Thoracic aorta (tissue), 2 donors: ENCODE measurements at regions not wholly inside any gene's neighbourhood (a gene's known extent, or its start where the extent isn't known, plus 50 kb on each side); places are given as distances from the start of the nearest gene placed in this dataset.

Experiments
- ATAC-seq: fragments of 150-250 bp; one replicate; pipeline ENCODE4 v1.8.0; 2017; ENCODE audit warnings: low read depth; ENCODE audit not compliant: insufficient number of reproducible peaks, low FRiP score
- DNase-seq: peaks from one replicate; pipeline ENCODE4 v3.0.0-alpha.2; 2020; ENCODE audit warnings: low spot score
- H3K27ac ChIP-seq, 2 donors: fragments of 200-600 bp; sonication (generic); 1 replicate in 1 of 2; 2 replicates in 1 of 2; pipeline ENCODE4 v1.5.1; 2016; ENCODE audit warnings: mild to moderate bottlenecking in 2 of 2, moderate library complexity in 2 of 2
- H3K27me3 ChIP-seq: fragments of 200-600 bp; sonication (generic); replicated peaks from 2 replicates; pipeline ENCODE4 v1.6.0; 2016; ENCODE audit warnings: mild to moderate bottlenecking; ENCODE audit not compliant: insufficient read depth
- H3K36me3 ChIP-seq: fragments of 200-600 bp; sonication (generic); one replicate; pipeline ENCODE4 v1.5.1; 2016
- H3K4me1 ChIP-seq, 2 donors: fragments of 200-600 bp; sonication (generic); 1 replicate in 1 of 2; 2 replicates in 1 of 2; pipeline versions ENCODE4 v1.5.1 to v1.6.0; 2016; ENCODE audit warnings: low read depth in 2 of 2, mild to moderate bottlenecking in 1 of 2; ENCODE audit not compliant: control insufficient read depth in 1 of 2
- H3K4me3 ChIP-seq: fragments of 200-600 bp; sonication (generic); 2 replicates; pipeline ENCODE4 v1.5.1; 2016; ENCODE audit warnings: mild to moderate bottlenecking
- H3K9me3 ChIP-seq: fragments of 200-600 bp; sonication (generic); 2 replicates; pipeline ENCODE4 v1.5.1; 2016
- CTCF ChIP-seq: fragments of 200-600 bp; sonication (generic); IDR thresholded peaks from one replicate; pipeline ENCODE4 v1.5.1; 2019; ENCODE audit warnings: antibody characterized with exemption

- Histone ChIP-seq H3K4me1 (peaks cover 0 to 20% of the 10 kb centered on the region in 2 donors), H3K36me3 (no peaks in the 10 kb centered on the region), H3K9me3 (no peaks in the 10 kb centered on the region), H3K27ac (no peak overlapping the region), H3K27me3 (no peaks in the 10 kb centered on the region), H3K4me3 (no peak overlapping the region)
- ATAC-seq: no peak
- no peak for DNase-seq
- TF ChIP-seq CTCF: no peak
Measured at GRCh38 chr6:148218542-148219258, 123.9 kb upstream of the SASH1 start.

GRCh38 chr6:148221196-148221979 is 121.2 kb upstream of the SASH1 start:
- no peak for ATAC-seq
- H3K9me3 ChIP-seq: no peaks in the 10 kb centered on the region

GRCh38 chr6:148222376-148222775 is 120.3 kb upstream of the SASH1 start:
- Histone ChIP-seq H3K9me3 (no peaks in the 10 kb centered on the region), H3K4me1 (peaks cover 0 to 20% of the 10 kb centered on the region in 2 donors), H3K27ac (no peak overlapping the region), H3K27me3 (no peaks in the 10 kb centered on the region), H3K36me3 (no peaks in the 10 kb centered on the region), H3K4me3 (no peak overlapping the region)
- ATAC-seq (no peak), DNase-seq (no peak)
- TF ChIP-seq CTCF: no peak

More at GRCh38 chr6:148221196-148221979, 121.2 kb upstream of the SASH1 start:
- Histone ChIP-seq H3K36me3 (no peaks in the 10 kb centered on the region), H3K27ac (no peak overlapping the region), H3K4me1 (peaks cover 0 to 20% of the 10 kb centered on the region in 2 donors), H3K4me3 (no peak overlapping the region), H3K27me3 (no peaks in the 10 kb centered on the region)
- DNase-seq: no peak
- no peak for TF ChIP-seq CTCF

- Histone ChIP-seq H3K27me3 (no peaks in the 10 kb centered on the region), H3K36me3 (no peaks in the 10 kb centered on the region), H3K9me3 (no peaks in the 10 kb centered on the region), H3K4me3 (no peak overlapping the region), H3K4me1 (peaks cover 0 to 20% of the 10 kb centered on the region in 2 donors), H3K27ac (no peak overlapping the region)
- DNase-seq: no peak
- TF ChIP-seq CTCF: no peak
- ATAC-seq: no peak
Measured at GRCh38 chr6:148222846-148223245, 119.8 kb upstream of the SASH1 start.

DNA sequence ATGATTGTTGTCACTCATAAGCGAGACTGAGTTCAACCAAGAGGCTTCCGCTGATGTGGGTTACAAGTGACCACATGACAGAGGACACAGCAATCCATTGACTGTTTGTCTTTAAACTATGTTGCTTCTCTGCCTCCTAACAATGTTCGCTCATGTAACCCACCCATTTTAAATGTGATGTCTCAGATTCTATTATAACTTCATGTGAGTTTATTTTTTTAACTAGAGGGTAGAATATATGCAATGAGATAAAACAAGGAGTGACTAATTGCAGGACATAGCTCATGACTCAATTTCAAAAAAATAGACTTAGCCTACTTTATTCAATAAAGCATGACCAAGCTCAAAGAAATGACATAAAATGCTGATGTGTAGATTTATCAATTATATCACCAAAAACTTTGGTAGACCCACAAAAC is 119.2 kb upstream of the SASH1 start:
- Histone ChIP-seq H3K27ac (no peak overlapping the region), H3K36me3 (no peaks in the 10 kb centered on the region), H3K9me3 (no peaks in the 10 kb centered on the region), H3K4me1 (peaks cover 0 to 14% of the 10 kb centered on the region in 2 donors), H3K27me3 (no peaks in the 10 kb centered on the region), H3K4me3 (no peak overlapping the region)
- DNase-seq: no peak
- ATAC-seq: no peak
- TF ChIP-seq CTCF: no peak
